ENCODE measurements at regions not wholly inside any gene's neighbourhood (a gene's known extent, or its start where the extent isn't known, plus 50 kb on each side); places are given as distances from the start of the nearest gene placed in this dataset.

DNA sequence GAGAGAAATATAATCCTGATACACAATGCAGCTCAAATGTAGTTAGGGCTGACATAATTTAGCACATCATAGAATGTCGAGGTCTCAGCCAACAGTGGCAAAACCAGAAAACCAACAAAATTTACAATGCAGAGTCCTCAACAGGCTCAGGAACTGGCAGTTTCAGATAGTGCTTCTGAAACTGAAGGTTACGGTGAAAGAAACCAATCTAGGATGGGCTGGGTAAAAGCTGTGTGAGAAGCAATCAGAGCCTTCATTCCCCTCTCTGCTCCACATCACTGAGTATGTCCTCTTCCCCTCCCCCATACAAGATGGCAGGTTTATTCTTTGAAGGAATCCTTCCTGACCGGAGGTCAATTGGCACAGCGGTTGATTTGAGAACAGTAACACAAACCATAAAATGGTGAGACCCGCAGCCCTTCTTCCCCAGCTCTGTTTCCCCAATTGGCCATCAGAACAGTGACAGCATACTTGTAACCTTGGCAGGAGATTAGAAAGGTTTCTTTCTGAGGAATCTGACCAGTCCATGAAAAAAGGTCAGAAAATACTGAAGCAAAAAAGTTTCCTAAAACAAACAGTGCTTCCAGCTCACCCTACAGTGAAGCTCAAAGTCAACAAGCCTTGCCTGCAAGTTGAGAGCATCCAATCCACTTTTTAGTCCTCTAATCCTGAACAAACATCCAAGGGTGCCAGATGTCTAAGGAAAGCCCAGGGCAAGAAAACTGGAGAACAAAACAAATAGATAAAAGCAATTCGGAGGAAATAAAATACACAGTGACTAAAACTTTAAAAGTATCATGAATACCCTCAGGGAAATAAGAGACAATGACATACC lies 53.9 kb upstream of the IL6 start:
- no peak for TF ChIP-seq CTCF (IDR thresholded peaks at IDR 0.05)
- Mint-ChIP-seq H3K27ac (no peak overlapping the region), H3K4me3 (no peak overlapping the region)

DNA sequence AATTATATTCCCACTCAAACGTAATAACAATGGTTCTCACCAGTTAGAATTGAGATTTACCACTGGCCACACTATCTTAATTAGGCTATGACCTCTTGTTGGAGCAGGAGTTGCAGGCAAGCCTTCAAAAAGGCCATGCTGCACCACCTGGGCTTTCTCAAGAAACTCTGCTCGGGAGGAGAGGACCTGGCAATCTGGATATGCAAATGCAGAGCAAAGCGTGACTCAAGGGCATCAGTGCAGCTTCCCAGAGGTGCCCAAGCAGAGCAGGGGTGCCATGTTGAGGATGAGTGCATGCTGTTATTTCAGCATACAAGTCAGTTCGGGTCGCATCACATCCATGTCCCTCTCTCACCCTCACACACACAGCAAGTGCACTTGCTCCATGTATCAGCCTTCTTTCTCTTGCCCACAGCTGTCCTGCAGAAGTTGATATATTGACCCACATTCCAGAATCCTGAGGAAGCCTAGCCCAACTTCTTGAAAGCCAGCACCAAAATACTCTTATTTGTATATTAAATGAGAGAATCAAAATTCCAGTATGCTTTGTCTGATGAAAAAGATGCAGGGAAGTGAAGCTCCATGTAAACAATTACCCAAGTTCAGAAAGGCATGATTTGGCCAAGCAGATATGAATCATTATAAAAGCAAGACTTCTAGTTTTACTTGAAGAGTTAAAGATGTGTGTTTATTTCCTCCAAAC lies 55.7 kb upstream of the IL6 start:
- 86% methylated on average over 5 of the region's 5 CpGs for WGBS (ENCODE audit: insufficient coverage)
- Mint-ChIP-seq H3K4me1 (peaks cover 5 to 6% of the 10 kb centered on the region in 2 donors), H3K27me3 (ENCODE audit: low read depth in 2 of 2) (peaks cover 4 to 6% of the 10 kb centered on the region in 2 donors), H3K9me3 (no peaks in the 10 kb centered on the region), H3K36me3 (no peaks in the 10 kb centered on the region), H3K27ac (no peak overlapping the region), H3K4me3 (no peak overlapping the region)
- Histone ChIP-seq H3K4me1 (ENCODE audit: control insufficient read depth, insufficient read depth, low read length) (no peaks in the 10 kb centered on the region), H3K27ac (ENCODE audit: low read length) (no peak overlapping the region), H3K4me3 (ENCODE audit: low read length) (no peak overlapping the region), H3K27me3 (ENCODE audit: control insufficient read depth, insufficient read depth, low read length) (no peaks in the 10 kb centered on the region), H3K36me3 (ENCODE audit: control insufficient read depth, insufficient read depth, low read length) (no peaks in the 10 kb centered on the region), H3K9me3 (ENCODE audit: control insufficient read depth, insufficient read depth, low read length) (no peaks in the 10 kb centered on the region)
- DNase-seq: no peak
- TF ChIP-seq CTCF (IDR thresholded peaks at IDR 0.05): no peak
- intact Hi-C loops (cut with micrococcal nuclease): no loop called here
- no peak for ATAC-seq

More for the DNA sequence above, 53.9 kb upstream of the IL6 start:
- WGBS (ENCODE audit: insufficient coverage): 49% methylated on average over 5 of the region's 6 CpGs
- Mint-ChIP-seq H3K27me3 (ENCODE audit: low read depth in 2 of 2) (peaks cover 4 to 6% of the 10 kb centered on the region in 2 donors), H3K36me3 (no peaks in the 10 kb centered on the region), H3K4me1 (peaks cover 5 to 14% of the 10 kb centered on the region in 2 donors), H3K9me3 (no peaks in the 10 kb centered on the region)
- DNase-seq: no peak
- Histone ChIP-seq H3K4me1 (ENCODE audit: control insufficient read depth, insufficient read depth, low read length) (no peaks in the 10 kb centered on the region), H3K9me3 (ENCODE audit: control insufficient read depth, insufficient read depth, low read length) (no peaks in the 10 kb centered on the region), H3K27ac (ENCODE audit: low read length) (peak overlapping the region; percentile 14), H3K4me3 (ENCODE audit: low read length) (no peak overlapping the region), H3K36me3 (ENCODE audit: control insufficient read depth, insufficient read depth, low read length) (no peaks in the 10 kb centered on the region), H3K27me3 (ENCODE audit: control insufficient read depth, insufficient read depth, low read length) (no peaks in the 10 kb centered on the region)
- no peak for ATAC-seq
- intact Hi-C loops (cut with micrococcal nuclease): no loop called here

DNA sequence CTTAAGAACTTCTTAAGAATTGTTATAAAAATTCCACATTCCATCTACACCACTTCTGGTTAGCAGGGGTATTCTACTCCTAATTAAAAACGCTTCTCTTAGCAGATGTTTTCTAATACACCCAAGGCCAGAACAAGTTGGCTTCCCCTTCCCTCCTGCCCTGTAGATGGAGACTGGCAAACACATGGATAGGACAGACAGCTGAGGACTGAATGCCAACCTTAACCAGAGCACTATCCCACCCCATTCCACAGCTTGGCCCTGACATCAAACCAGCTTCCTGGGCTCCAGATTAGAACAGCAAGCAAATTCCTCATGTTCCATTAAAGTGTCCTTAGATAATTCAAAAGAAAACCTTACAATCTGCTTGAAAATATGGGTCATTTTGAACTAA lies 56.6 kb upstream of the IL6 start:
- no peak for ATAC-seq
- intact Hi-C loops (cut with micrococcal nuclease): no loop called here
- H3K4me1 Mint-ChIP-seq: no peaks in the 10 kb centered on the region
- H3K36me3 Mint-ChIP-seq: no peaks in the 10 kb centered on the region
- H3K9me3 ChIP-seq (ENCODE audit: control insufficient read depth, insufficient read depth, low read length): no peaks in the 10 kb centered on the region
- H3K9me3 Mint-ChIP-seq: no peaks in the 10 kb centered on the region
- 73% methylated on average over 1 of the region's 1 CpG for WGBS (ENCODE audit: insufficient coverage)
- H3K4me3 Mint-ChIP-seq: no peak overlapping the region
- DNase-seq: no peak
- H3K36me3 ChIP-seq (ENCODE audit: control insufficient read depth, insufficient read depth, low read length): no peaks in the 10 kb centered on the region
- no peaks in the 10 kb centered on the region for H3K27me3 ChIP-seq (ENCODE audit: control insufficient read depth, insufficient read depth, low read length)
- peaks cover 4 to 6% of the 10 kb centered on the region in 2 donors for H3K27me3 Mint-ChIP-seq (ENCODE audit: low read depth in 2 of 2)
- no peak overlapping the region for H3K4me3 ChIP-seq (ENCODE audit: low read length)
- H3K27ac ChIP-seq (ENCODE audit: low read length): no peak overlapping the region
- H3K4me1 ChIP-seq (ENCODE audit: control insufficient read depth, insufficient read depth, low read length): no peaks in the 10 kb centered on the region
- TF ChIP-seq CTCF (IDR thresholded peaks at IDR 0.05): no peak
- no peak overlapping the region for H3K27ac Mint-ChIP-seq
